Subcutaneous abdominal adipose tissue (tissue), 5 donors: ENCODE measurements at regions not wholly inside any gene's neighbourhood (a gene's known extent, or its start where the extent isn't known, plus 50 kb on each side); places are given as distances from the start of the nearest gene placed in this dataset.

Experiments
- H3K27ac ChIP-seq: one replicate; pipeline ENCODE4 v1.7.0; 2013; ENCODE audit warnings: low read depth, mild to moderate bottlenecking, inconsistent platforms, low read length, moderate library complexity
- H3K27me3 ChIP-seq, 5 donors: one replicate each; pipeline ENCODE4 v1.7.0; 2013; ENCODE audit warnings: low read length in 5 of 5, inconsistent platforms in 1 of 5; ENCODE audit not compliant: control insufficient read depth in 5 of 5, insufficient read depth in 4 of 5
- H3K36me3 ChIP-seq, 5 donors: one replicate each; pipeline ENCODE4 v1.7.0; 2013; ENCODE audit warnings: low read length in 5 of 5; ENCODE audit not compliant: control insufficient read depth in 5 of 5, insufficient read depth in 5 of 5
- H3K4me1 ChIP-seq, 5 donors: one replicate each; pipeline ENCODE4 v1.7.0; 2013; ENCODE audit warnings: low read length in 5 of 5, mild to moderate bottlenecking in 3 of 5, moderate library complexity in 1 of 5; ENCODE audit not compliant: control insufficient read depth in 5 of 5, insufficient read depth in 5 of 5
- H3K4me3 ChIP-seq, 5 donors: one replicate each; pipeline ENCODE4 v1.7.0; 2013; ENCODE audit warnings: low read length in 5 of 5, low read depth in 1 of 5
- H3K9ac ChIP-seq, 5 donors: one replicate each; pipeline ENCODE4 v1.7.0; 2013; ENCODE audit warnings: low read length in 5 of 5, mild to moderate bottlenecking in 4 of 5, moderate library complexity in 3 of 5
- H3K9me3 ChIP-seq, 5 donors: one replicate each; pipeline ENCODE4 v1.7.0; 2013; ENCODE audit warnings: low read length in 5 of 5; ENCODE audit not compliant: control insufficient read depth in 5 of 5
- donor health status: healthy.
- donor health status: healthy.
- donor health status: healthy.
- donor health status: healthy.
- donor health status: healthy.

GRCh38 chr16:48829336-48830310, 219.6 kb upstream of the N4BP1 start:
- no peaks in the 10 kb centered on the region for H3K27me3 ChIP-seq

GRCh38 chr16:48824271-48824670, 214.3 kb upstream of the N4BP1 start:
- Histone ChIP-seq H3K9me3 (no peaks in the 10 kb centered on the region), H3K27me3 (no peaks in the 10 kb centered on the region), H3K36me3 (no peaks in the 10 kb centered on the region), H3K27ac (no peak overlapping the region), H3K4me3 (no peak overlapping the region), H3K9ac (no peak overlapping the region), H3K4me1 (peaks cover 0 to 20% (median 5%) of the 10 kb centered on the region in 5 donors)

More at GRCh38 chr16:48829336-48830310, 219.6 kb upstream of the N4BP1 start:
- Histone ChIP-seq H3K36me3 (no peaks in the 10 kb centered on the region), H3K9ac (no peak overlapping the region), H3K4me1 (peaks cover 0 to 13% (median 7%) of the 10 kb centered on the region in 5 donors), H3K9me3 (no peaks in the 10 kb centered on the region), H3K4me3 (no peak overlapping the region), H3K27ac (no peak overlapping the region)

- Histone ChIP-seq H3K4me1 (peaks cover 0 to 24% (median 10%) of the 10 kb centered on the region in 5 donors), H3K4me3 (no peak overlapping the region)
These were observed 212.5 kb upstream of the N4BP1 start for GRCh38 chr16:48822431-48822830.

GRCh38 chr16:48820379-48820778, 210.4 kb upstream of the N4BP1 start:
- H3K4me3 ChIP-seq: no peak overlapping the region
- no peaks in the 10 kb centered on the region for H3K27me3 ChIP-seq
- H3K36me3 ChIP-seq: no peaks in the 10 kb centered on the region
- H3K9me3 ChIP-seq: no peaks in the 10 kb centered on the region
- peaks cover 0 to 37% (median 14%) of the 10 kb centered on the region in 5 donors for H3K4me1 ChIP-seq
- no peak overlapping the region for H3K9ac ChIP-seq
- no peak overlapping the region for H3K27ac ChIP-seq

More at GRCh38 chr16:48822431-48822830, 212.5 kb upstream of the N4BP1 start:
- no peak overlapping the region for H3K27ac ChIP-seq
- no peaks in the 10 kb centered on the region for H3K27me3 ChIP-seq
- no peak overlapping the region for H3K9ac ChIP-seq
- no peaks in the 10 kb centered on the region for H3K36me3 ChIP-seq
- H3K9me3 ChIP-seq: no peaks in the 10 kb centered on the region

- Histone ChIP-seq H3K36me3 (no peaks in the 10 kb centered on the region), H3K9ac (no peak overlapping the region), H3K4me1 (peaks cover 0 to 49% (median 27%) of the 10 kb centered on the region in 5 donors), H3K9me3 (no peaks in the 10 kb centered on the region), H3K27me3 (no peaks in the 10 kb centered on the region), H3K27ac (no peak overlapping the region), H3K4me3 (no peak overlapping the region)
These were observed 208.3 kb upstream of the N4BP1 start for GRCh38 chr16:48818257-48818656.

- Histone ChIP-seq H3K27me3 (no peaks in the 10 kb centered on the region), H3K36me3 (no peaks in the 10 kb centered on the region), H3K9ac (peak overlapping the region in 1 of 5 donors; percentile 5), H3K27ac (no peak overlapping the region), H3K4me3 (no peak overlapping the region), H3K4me1 (peaks cover 0 to 57% (median 32%) of the 10 kb centered on the region in 5 donors), H3K9me3 (no peaks in the 10 kb centered on the region)
These were observed 207.1 kb upstream of the N4BP1 start for GRCh38 chr16:48817032-48817431.

- Histone ChIP-seq H3K27ac (no peak overlapping the region), H3K27me3 (peaks cover 0 to 3% (median 0%) of the 10 kb centered on the region in 5 donors), H3K4me1 (peaks cover 0 to 61% (median 33%) of the 10 kb centered on the region in 5 donors), H3K9me3 (no peaks in the 10 kb centered on the region), H3K9ac (no peak overlapping the region), H3K4me3 (no peak overlapping the region), H3K36me3 (no peaks in the 10 kb centered on the region)
These were observed 206.4 kb upstream of the N4BP1 start for GRCh38 chr16:48816393-48816792.

GRCh38 chr16:48814994-48815393, 205.0 kb upstream of the N4BP1 start:
- H3K27ac ChIP-seq: peak overlapping the region; percentile 21
- no peaks in the 10 kb centered on the region for H3K36me3 ChIP-seq
- peaks cover 0 to 8% (median 0%) of the 10 kb centered on the region in 5 donors for H3K27me3 ChIP-seq
- no peaks in the 10 kb centered on the region for H3K9me3 ChIP-seq
- H3K4me1 ChIP-seq: peaks cover 0 to 59% (median 44%) of the 10 kb centered on the region in 5 donors
- no peak overlapping the region for H3K4me3 ChIP-seq
- H3K9ac ChIP-seq: no peak overlapping the region

- no peak overlapping the region for H3K9ac ChIP-seq
- H3K27ac ChIP-seq: peak overlapping the region; percentile 21
- H3K27me3 ChIP-seq: peaks cover 0 to 8% (median 0%) of the 10 kb centered on the region in 5 donors
- H3K4me3 ChIP-seq: no peak overlapping the region
- peaks cover 0 to 56% (median 44%) of the 10 kb centered on the region in 5 donors for H3K4me1 ChIP-seq
- no peaks in the 10 kb centered on the region for H3K36me3 ChIP-seq
- H3K9me3 ChIP-seq: no peaks in the 10 kb centered on the region
These were observed 203.5 kb upstream of the N4BP1 start for GRCh38 chr16:48813485-48813884.

GRCh38 chr16:48812856-48813255, 202.9 kb upstream of the N4BP1 start:
- Histone ChIP-seq H3K27ac (no peak overlapping the region), H3K27me3 (peaks cover 0 to 8% (median 0%) of the 10 kb centered on the region in 5 donors), H3K9ac (no peak overlapping the region), H3K36me3 (no peaks in the 10 kb centered on the region), H3K9me3 (no peaks in the 10 kb centered on the region), H3K4me3 (no peak overlapping the region), H3K4me1 (peaks cover 0 to 52% (median 39%) of the 10 kb centered on the region in 5 donors)
